ENCODE measurements at regions not wholly inside any gene's neighbourhood (a gene's known extent, or its start where the extent isn't known, plus 50 kb on each side); places are given as distances from the start of the nearest gene placed in this dataset.

DNA sequence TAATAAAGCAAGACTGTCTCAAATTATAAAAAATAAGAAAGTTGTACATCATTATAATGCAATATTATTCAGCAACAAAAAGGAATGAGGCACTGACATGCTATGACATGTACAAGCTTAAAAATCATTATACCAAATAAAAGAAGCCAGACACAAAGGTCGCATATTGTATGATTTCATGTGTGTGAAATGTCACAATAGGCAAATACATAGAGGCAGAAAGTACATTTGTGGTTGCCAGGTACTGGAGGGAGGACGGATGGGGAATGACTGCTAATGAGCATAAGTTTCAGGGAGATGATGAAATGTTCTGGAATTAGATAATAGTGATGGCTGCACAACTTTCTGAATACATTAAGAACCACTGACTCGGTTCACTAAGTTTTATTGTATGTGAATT is 73.6 kb upstream of the NBPF3 start:
- TF ChIP-seq, protein P1, sequence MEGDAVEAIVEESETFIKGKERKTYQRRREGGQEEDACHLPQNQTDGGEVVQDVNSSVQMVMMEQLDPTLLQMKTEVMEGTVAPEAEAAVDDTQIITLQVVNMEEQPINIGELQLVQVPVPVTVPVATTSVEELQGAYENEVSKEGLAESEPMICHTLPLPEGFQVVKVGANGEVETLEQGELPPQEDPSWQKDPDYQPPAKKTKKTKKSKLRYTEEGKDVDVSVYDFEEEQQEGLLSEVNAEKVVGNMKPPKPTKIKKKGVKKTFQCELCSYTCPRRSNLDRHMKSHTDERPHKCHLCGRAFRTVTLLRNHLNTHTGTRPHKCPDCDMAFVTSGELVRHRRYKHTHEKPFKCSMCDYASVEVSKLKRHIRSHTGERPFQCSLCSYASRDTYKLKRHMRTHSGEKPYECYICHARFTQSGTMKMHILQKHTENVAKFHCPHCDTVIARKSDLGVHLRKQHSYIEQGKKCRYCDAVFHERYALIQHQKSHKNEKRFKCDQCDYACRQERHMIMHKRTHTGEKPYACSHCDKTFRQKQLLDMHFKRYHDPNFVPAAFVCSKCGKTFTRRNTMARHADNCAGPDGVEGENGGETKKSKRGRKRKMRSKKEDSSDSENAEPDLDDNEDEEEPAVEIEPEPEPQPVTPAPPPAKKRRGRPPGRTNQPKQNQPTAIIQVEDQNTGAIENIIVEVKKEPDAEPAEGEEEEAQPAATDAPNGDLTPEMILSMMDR (IDR thresholded peaks at IDR 0.05; ENCODE audit: poor library complexity, severe bottlenecking), result no peak
- TF ChIP-seq POLR2AphosphoS5 (IDR thresholded peaks at IDR 0.05) (no peak), RAD21 (conservative IDR thresholded peaks at IDR 0.05) (no peak), MXI1 (conservative IDR thresholded peaks at IDR 0.05; ENCODE audit: poor library complexity, severe bottlenecking) (no peak)
